Effector memory CD4-positive, alpha-beta T cell (primary cell): ENCODE measurements at regions not wholly inside any gene's neighbourhood (a gene's known extent, or its start where the extent isn't known, plus 50 kb on each side); places are given as distances from the start of the nearest gene placed in this dataset.

Source experiments
- DNase-seq, 3 donors: peaks; one replicate each; pipeline ENCODE4 v3.0.0-alpha.2; 2020
- H3K27ac ChIP-seq: 2 replicates; pipeline ENCODE4 v1.7.0; 2013; ENCODE audit warnings: mild to moderate bottlenecking, low read length, moderate library complexity; ENCODE audit not compliant: insufficient read depth, poor library complexity, severe bottlenecking
- H3K27me3 ChIP-seq: replicated peaks from 2 replicates; pipeline ENCODE4 v1.7.0; 2013; ENCODE audit warnings: mild to moderate bottlenecking, low read length; ENCODE audit not compliant: insufficient read depth, control insufficient read depth, poor library complexity, severe bottlenecking
- H3K36me3 ChIP-seq: 2 replicates; pipeline ENCODE4 v1.7.0; 2013; ENCODE audit warnings: mild to moderate bottlenecking, low read length, moderate library complexity; ENCODE audit not compliant: control insufficient read depth, insufficient read depth
- H3K4me1 ChIP-seq: 2 replicates; pipeline ENCODE4 v1.7.0; 2013; ENCODE audit warnings: low read length, mild to moderate bottlenecking; ENCODE audit not compliant: control insufficient read depth, insufficient read depth, poor library complexity, severe bottlenecking
- H3K4me3 ChIP-seq: 2 replicates; pipeline ENCODE4 v1.7.0; 2013; ENCODE audit warnings: low read length, low read depth, mild to moderate bottlenecking; ENCODE audit not compliant: insufficient read depth, poor library complexity, severe bottlenecking
- H3K9me3 ChIP-seq: 2 replicates; pipeline ENCODE4 v1.7.0; 2013; ENCODE audit warnings: mild to moderate bottlenecking, low read length, moderate library complexity; ENCODE audit not compliant: control insufficient read depth

DNA sequence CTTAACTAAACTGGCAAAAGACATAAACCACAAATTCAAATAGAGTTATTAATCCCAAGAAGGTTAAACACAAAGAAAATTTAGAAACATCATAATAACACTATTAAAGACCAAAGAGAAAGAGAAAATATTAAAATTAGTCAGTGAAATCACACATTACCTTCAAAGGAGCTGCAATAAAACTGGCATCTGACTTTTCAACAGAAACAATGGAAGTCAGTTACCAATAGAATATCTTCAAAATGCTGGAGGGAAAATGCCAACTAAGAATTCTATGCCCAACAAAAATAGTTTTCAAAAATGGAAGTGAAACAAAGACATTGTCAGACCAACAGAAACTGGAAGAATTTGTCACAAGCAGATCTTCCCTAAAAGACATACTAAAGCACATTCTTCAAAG lies 68.7 kb upstream of the RNF7 start:
- no peaks in the 10 kb centered on the region for H3K27me3 ChIP-seq
- DNase-seq, result no peak
- no peak overlapping the region for H3K27ac ChIP-seq
- H3K36me3 ChIP-seq, result no peaks in the 10 kb centered on the region
- H3K4me1 ChIP-seq, result no peaks in the 10 kb centered on the region
- no peaks in the 10 kb centered on the region for H3K9me3 ChIP-seq
- no peak overlapping the region for H3K4me3 ChIP-seq

DNA sequence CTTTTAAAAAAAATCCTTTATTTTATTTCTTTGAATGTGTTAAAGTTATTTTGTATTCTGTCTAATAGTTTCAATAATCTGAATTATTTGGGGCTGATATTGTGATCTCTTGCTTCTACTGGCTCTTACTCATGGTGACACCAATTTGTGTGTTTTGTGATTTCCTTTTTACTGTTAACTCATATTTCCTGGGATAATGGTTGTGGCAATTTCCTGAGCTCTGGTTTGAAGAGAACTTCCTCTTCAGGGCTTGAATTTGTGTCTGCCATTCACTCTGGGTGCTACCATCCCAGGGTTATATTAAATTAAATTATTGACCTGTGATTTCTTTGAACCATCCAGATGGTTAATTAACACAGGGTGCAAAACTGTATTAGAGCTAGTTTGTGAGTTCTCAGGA lies 60.4 kb upstream of the RNF7 start:
- H3K27ac ChIP-seq, result no peak overlapping the region
- H3K36me3 ChIP-seq, result no peaks in the 10 kb centered on the region
- no peaks in the 10 kb centered on the region for H3K27me3 ChIP-seq

DNA sequence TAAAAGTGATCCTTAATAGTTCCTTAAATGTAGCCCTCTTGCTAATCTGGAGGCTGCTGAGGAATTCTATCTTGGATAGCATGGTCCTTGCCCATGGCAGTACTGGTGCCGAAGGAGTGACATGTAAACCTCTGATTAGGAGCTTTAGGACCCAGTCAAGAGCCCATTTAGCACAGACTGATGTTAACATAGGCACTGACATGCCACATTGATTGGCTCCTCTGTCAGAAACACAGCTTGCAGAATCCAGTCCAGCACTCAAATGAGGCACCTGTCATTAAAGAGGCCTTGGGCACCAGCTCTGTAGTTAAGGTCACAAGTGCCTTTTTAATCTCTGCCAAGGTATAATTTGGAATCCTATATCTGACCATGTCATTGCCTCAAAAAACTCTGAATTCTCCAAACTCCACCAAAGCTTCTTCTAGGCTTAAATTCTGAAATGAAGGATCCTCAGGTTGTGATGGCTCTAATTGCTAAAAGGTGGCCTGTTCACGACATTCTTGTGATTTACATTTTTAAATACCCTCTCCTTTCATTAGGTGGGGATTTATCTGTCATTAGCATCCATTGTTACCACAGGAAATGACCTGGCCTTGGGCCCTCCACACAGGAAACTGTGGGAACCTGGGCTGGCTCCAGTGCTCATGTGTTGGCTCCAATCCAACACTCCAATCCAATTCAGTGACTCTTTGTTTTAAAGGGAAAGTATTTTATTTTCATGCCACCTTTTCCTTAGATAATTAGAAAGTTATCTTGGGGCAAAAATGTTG lies 57.3 kb upstream of the RNF7 start:
- H3K4me3 ChIP-seq, result no peak overlapping the region
- H3K9me3 ChIP-seq, result no peaks in the 10 kb centered on the region
- peaks cover 9% of the 10 kb centered on the region for H3K4me1 ChIP-seq
- H3K27ac ChIP-seq, result no peak overlapping the region
- H3K27me3 ChIP-seq, result no peaks in the 10 kb centered on the region
- DNase-seq, result no peak
- no peaks in the 10 kb centered on the region for H3K36me3 ChIP-seq

More for the DNA sequence above, 60.4 kb upstream of the RNF7 start:
- H3K9me3 ChIP-seq, result no peaks in the 10 kb centered on the region
- no peak overlapping the region for H3K4me3 ChIP-seq
- no peak for DNase-seq
- peaks cover 9% of the 10 kb centered on the region for H3K4me1 ChIP-seq

DNA sequence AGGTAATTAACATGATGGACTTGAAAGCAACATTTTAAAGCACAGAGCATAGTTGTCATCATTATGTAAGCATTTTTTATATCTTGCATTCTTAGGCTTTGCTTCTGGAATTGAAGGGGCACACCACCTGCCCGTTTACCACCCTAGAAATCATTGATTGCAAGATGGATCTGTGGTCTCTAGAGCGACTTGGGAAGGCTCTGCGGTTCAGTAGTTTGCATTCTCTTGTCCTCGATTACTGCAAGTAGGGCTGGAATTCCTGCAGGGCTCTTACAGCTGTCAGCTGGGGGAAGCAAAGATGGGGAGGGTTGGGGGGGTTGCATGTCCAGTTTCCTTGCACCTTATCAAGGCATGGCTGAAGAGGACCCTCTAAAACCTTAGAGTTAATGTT lies 56.7 kb upstream of the RNF7 start:
- no peak overlapping the region for H3K4me3 ChIP-seq
- peaks cover 9% of the 10 kb centered on the region for H3K4me1 ChIP-seq
- no peaks in the 10 kb centered on the region for H3K9me3 ChIP-seq

DNA sequence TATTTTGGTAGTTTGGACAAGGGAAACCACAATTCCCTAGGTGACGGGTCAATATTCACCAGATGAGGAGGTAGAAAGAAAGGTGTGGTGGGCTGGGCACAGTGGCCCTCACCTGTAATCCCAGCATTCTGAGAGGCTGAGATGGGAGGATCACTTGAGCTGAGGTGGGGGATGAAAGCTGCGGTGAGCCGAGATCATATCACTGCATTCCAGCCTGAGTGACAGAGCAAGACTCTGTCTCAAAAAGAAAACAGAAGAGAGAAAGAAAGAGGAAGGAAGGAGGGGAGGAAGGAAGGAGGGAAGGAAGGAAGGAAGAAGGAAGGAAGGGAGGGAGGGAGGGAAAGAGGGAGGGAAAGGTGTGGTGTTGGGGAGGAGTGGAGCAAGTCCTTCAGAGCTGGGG lies 56.1 kb upstream of the RNF7 start:
- Histone ChIP-seq H3K36me3 (no peaks in the 10 kb centered on the region), H3K4me1 (peaks cover 9% of the 10 kb centered on the region), H3K4me3 (no peak overlapping the region), H3K27ac (no peak overlapping the region), H3K27me3 (no peaks in the 10 kb centered on the region), H3K9me3 (no peaks in the 10 kb centered on the region)
- no peak for DNase-seq

More for the DNA sequence above, 56.7 kb upstream of the RNF7 start:
- H3K36me3 ChIP-seq, result no peaks in the 10 kb centered on the region
- no peak for DNase-seq
- no peaks in the 10 kb centered on the region for H3K27me3 ChIP-seq
- no peak overlapping the region for H3K27ac ChIP-seq

DNA sequence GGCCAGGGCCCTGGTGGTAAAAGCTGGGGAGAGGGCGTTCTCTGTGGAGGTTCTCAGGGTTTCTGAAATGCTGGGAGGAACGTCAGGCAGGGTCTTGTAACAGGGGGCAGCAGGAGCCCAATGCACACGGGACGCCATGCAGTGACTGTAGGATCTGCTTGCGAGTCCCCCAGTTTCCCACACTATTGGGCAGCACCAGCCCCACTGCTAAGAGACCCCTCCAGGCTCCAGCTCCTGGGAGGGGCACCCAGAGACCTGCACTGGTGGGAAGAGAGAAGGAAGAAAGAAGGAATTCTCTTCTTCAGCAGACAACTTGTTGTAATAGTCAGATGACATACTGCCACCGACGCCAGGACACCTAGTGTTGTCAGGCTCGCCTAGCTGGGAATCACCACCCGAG lies 55.2 kb upstream of the RNF7 start:
- Histone ChIP-seq H3K4me1 (peaks cover 9% of the 10 kb centered on the region), H3K36me3 (no peaks in the 10 kb centered on the region)

DNA sequence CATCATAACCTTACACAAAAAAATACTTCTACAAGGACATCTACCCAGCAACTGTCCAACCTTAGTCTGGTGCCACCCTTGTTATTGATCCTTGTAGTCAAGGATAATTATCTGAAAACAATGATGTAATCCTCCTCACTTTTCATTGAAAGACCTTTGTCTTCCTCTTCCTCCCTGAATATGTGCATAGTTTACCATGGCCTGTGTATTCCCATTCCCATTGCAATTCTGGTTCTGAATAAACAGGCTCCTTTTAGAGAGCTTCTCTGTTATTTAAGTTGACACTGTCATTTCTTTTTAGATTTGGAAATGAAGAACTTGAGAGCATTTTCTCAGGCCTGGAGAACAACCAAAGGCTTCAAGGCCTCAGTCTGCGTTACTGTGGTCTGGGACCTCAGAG lies 53.3 kb upstream of the RNF7 start:
- Histone ChIP-seq H3K4me3 (no peak overlapping the region), H3K27ac (no peak overlapping the region), H3K27me3 (no peaks in the 10 kb centered on the region), H3K9me3 (no peaks in the 10 kb centered on the region), H3K36me3 (no peaks in the 10 kb centered on the region), H3K4me1 (peaks cover 9% of the 10 kb centered on the region)
- no peak for DNase-seq

More for the DNA sequence above, 55.2 kb upstream of the RNF7 start:
- Histone ChIP-seq H3K9me3 (no peaks in the 10 kb centered on the region), H3K27ac (no peak overlapping the region), H3K27me3 (no peaks in the 10 kb centered on the region), H3K4me3 (no peak overlapping the region)
- no peak for DNase-seq

DNA sequence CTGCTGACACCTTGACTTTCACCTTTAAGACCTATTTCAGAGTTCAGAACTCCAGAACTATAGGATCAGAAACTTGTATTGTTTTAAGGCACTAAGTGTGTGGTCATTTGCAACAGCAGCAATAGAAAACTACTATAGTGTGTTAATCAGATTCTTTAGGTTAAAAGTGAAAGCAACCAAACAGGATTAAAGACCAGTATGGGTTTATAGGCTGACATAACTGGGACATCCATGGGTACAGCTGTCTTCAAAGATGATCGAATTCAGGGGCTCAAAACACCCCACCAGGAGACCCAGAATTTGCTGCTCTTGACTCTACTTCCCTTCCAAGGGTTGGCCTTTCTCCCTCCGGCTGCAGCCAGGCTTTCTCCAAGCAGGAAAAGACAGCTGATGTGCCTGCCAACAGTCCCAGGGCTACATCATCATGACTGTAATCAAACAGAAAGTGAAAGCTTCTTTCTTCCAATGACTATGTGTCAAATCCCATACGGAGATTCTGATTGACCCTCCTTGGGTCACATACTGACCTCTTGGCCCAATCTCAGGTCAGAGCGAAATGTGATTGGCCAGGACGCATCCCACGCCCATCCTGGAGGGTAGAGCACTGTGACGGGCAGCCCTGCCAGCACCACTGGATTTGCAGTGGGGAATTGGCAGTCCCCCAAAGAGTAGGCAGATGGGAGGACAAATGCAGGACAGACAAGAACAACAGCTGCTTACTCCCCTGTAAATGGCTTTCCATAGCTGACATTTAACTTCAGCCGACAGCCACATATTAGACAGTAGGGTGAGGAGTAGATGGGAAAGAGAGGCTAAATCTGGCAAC lies 51.4 kb upstream of the RNF7 start:
- Histone ChIP-seq H3K27ac (no peak overlapping the region), H3K4me1 (no peaks in the 10 kb centered on the region), H3K27me3 (no peaks in the 10 kb centered on the region), H3K4me3 (peak overlapping the region; percentile 35), H3K36me3 (no peaks in the 10 kb centered on the region), H3K9me3 (no peaks in the 10 kb centered on the region)
- no peak for DNase-seq
